ENCODE measurements at regions not wholly inside any gene's neighbourhood (a gene's known extent, or its start where the extent isn't known, plus 50 kb on each side); places are given as distances from the start of the nearest gene placed in this dataset.

DNA sequence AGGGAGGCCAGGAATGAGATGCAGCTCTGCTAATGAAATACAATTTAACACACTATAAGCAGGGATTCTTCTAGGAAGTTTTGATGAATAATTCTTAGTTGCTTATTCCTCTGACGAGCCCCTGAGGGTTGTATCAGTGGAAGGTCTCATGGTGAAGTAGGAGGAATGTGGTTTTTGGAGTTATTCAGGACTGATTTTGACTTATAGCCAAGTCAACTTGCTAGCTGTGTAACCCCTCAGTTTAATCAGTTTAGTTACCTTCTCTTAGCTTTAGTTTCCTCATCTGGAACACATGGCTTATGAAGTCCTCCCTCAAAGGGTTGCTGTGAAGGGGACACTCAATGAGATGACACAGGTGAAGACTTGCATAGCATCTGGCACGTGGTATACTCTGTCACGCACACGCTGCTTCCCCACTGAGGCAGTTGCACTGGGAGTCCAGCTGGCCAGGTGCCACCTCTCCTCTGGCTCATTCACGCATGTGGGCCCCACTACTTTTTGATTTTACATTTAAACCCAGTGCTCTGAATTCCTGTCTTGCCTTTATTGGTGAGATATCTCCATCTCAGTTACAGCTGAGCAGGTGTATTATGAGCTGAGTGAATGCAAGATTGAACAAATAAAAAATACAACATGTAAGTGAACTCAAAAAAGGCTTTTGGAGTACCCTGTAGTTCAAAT is 415.0 kb downstream of the ARHGEF28 start:
- FAIRE-seq (no peak), DNase-seq (no peak)
- Histone ChIP-seq H3K4me3 (ENCODE audit: low read depth in 1 of 3, low read length in 3 of 3) (no peak overlapping the region), H3K9me3 (ENCODE audit: control insufficient read depth in 2 of 2, insufficient read depth in 1 of 2, low read depth in 1 of 2, low read length in 1 of 2) (no peaks in the 10 kb centered on the region), H3K4me1 (ENCODE audit: control insufficient read depth in 3 of 3, insufficient read depth in 2 of 3, low read depth in 1 of 3, low read length in 2 of 3) (no peaks in the 10 kb centered on the region), H3K27ac (ENCODE audit: low read depth in 1 of 3, low read length in 2 of 3) (no peak overlapping the region), H3K27me3 (ENCODE audit: control insufficient read depth in 3 of 3, insufficient read depth in 3 of 3, low read length in 3 of 3) (no peaks in the 10 kb centered on the region), H3K36me3 (ENCODE audit: control insufficient read depth in 3 of 3, insufficient read depth in 2 of 3, low read depth in 1 of 3, low read length in 3 of 3) (no peaks in the 10 kb centered on the region)
- 58 to 73% (median 72%) methylated on average over 5 of the region's 5 CpGs for WGBS, 3 donors

DNA sequence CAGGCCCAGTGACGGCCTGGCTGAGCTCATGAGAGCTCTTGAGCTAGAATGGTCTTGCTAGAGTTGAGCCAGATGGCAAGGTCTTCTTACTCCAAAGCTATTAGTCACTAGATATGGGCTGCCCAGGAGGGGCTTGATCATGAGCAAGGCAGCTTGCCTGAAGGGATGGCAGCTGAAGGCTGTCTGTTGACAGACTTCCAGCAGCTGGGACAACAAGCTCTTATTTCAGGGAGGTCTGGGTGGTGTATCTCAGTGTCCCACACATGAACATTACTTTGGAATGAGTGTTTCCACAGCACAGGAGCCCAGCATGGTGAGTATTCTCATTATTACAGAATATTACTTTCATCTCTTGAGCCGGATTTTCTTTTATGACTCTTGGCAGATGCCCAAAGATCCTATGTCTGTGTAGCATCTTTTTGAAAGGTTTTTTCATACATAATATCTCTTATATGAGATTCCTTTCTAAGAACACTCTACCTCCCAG is 414.1 kb downstream of the ARHGEF28 start:
- Histone ChIP-seq H3K36me3 (ENCODE audit: control insufficient read depth in 3 of 3, insufficient read depth in 2 of 3, low read depth in 1 of 3, low read length in 3 of 3) (no peaks in the 10 kb centered on the region), H3K4me3 (ENCODE audit: low read depth in 1 of 3, low read length in 3 of 3) (no peak overlapping the region), H3K27ac (ENCODE audit: low read depth in 1 of 3, low read length in 2 of 3) (no peak overlapping the region), H3K27me3 (ENCODE audit: control insufficient read depth in 3 of 3, insufficient read depth in 3 of 3, low read length in 3 of 3) (no peaks in the 10 kb centered on the region), H3K9me3 (ENCODE audit: control insufficient read depth in 2 of 2, insufficient read depth in 1 of 2, low read depth in 1 of 2, low read length in 1 of 2) (no peaks in the 10 kb centered on the region), H3K4me1 (ENCODE audit: control insufficient read depth in 3 of 3, insufficient read depth in 2 of 3, low read depth in 1 of 3, low read length in 2 of 3) (peaks cover 0 to 5% (median 0%) of the 10 kb centered on the region in 3 donors)
- WGBS, 3 donors: 54 to 65% (median 58%) methylated on average over 2 of the region's 2 CpGs
- no peak for DNase-seq
- FAIRE-seq: no peak

DNA sequence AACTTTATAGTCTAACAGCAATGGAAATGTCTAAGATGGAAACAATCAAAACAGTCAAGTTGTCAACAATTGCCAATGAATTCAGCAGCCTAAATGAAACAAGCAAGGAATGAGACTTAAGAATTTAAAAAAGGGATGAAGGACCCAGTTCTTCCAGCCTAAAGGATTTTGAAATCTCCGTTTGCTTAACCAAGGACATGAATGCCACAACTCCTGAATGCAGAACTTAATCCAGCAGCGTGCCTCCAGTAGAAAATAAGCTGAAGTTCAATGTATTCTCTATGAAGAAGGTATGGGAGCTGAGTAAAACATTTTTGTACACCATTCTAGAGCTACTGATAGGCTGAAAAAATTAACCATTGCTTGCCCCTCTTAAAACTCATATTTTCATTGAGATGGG is 411.3 kb downstream of the ARHGEF28 start:
- no peaks in the 10 kb centered on the region for H3K36me3 ChIP-seq (ENCODE audit: control insufficient read depth in 3 of 3, insufficient read depth in 2 of 3, low read depth in 1 of 3, low read length in 3 of 3)
- DNase-seq (no peak), FAIRE-seq (no peak)
- H3K4me1 ChIP-seq (ENCODE audit: control insufficient read depth in 3 of 3, insufficient read depth in 2 of 3, low read depth in 1 of 3, low read length in 2 of 3): peaks cover 0 to 5% (median 0%) of the 10 kb centered on the region in 3 donors
- 66 to 97% (median 89%) methylated on average over 2 of the region's 2 CpGs for WGBS, 3 donors
- no peaks in the 10 kb centered on the region for H3K9me3 ChIP-seq (ENCODE audit: control insufficient read depth in 2 of 2, insufficient read depth in 1 of 2, low read depth in 1 of 2, low read length in 1 of 2)
- H3K27me3 ChIP-seq (ENCODE audit: control insufficient read depth in 3 of 3, insufficient read depth in 3 of 3, low read length in 3 of 3): no peaks in the 10 kb centered on the region
- H3K27ac ChIP-seq (ENCODE audit: low read depth in 1 of 3, low read length in 2 of 3): no peak overlapping the region
- no peak overlapping the region for H3K4me3 ChIP-seq (ENCODE audit: low read depth in 1 of 3, low read length in 3 of 3)

- H3K27ac ChIP-seq (ENCODE audit: low read depth in 1 of 3, low read length in 2 of 3): no peak overlapping the region
- no peaks in the 10 kb centered on the region for H3K36me3 ChIP-seq (ENCODE audit: control insufficient read depth in 3 of 3, insufficient read depth in 2 of 3, low read depth in 1 of 3, low read length in 3 of 3)
- no peak overlapping the region for H3K4me3 ChIP-seq (ENCODE audit: low read depth in 1 of 3, low read length in 3 of 3)
- H3K9me3 ChIP-seq (ENCODE audit: control insufficient read depth in 2 of 2, insufficient read depth in 1 of 2, low read depth in 1 of 2, low read length in 1 of 2): no peaks in the 10 kb centered on the region
- WGBS, 3 donors: 24 to 27% (median 26%) methylated on average over 6 of the region's 6 CpGs
- peaks cover 0 to 5% (median 0%) of the 10 kb centered on the region in 3 donors for H3K4me1 ChIP-seq (ENCODE audit: control insufficient read depth in 3 of 3, insufficient read depth in 2 of 3, low read depth in 1 of 3, low read length in 2 of 3)
- DNase-seq (peak; percentile 56 to 64), FAIRE-seq (no peak)
- H3K27me3 ChIP-seq (ENCODE audit: control insufficient read depth in 3 of 3, insufficient read depth in 3 of 3, low read length in 3 of 3): no peaks in the 10 kb centered on the region
These were observed 409.5 kb downstream of the ARHGEF28 start for GRCh38 chr5:74035521-74035937.

DNA sequence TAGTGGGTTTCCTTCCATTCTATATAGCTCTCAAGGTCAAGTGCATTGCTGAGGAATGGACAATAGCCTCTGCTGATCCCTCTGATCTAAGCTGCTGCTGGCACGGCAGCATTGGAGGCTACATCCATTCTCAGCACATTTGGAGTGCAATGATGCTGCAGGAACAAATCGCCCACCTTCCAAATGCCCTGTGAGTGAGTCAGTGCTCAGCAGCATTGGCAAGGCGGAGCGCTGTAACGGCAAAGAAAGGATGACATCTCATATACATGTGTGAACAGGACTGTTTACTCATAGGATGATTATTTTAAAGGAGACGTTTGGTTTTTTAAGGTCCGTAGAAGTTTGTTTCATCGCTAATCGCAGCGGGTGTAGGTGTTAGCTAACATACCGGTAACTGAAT is 408.7 kb downstream of the ARHGEF28 start:
- H3K4me1 ChIP-seq (ENCODE audit: control insufficient read depth in 3 of 3, insufficient read depth in 2 of 3, low read depth in 1 of 3, low read length in 2 of 3): peaks cover 0 to 5% (median 0%) of the 10 kb centered on the region in 3 donors
- no peaks in the 10 kb centered on the region for H3K36me3 ChIP-seq (ENCODE audit: control insufficient read depth in 3 of 3, insufficient read depth in 2 of 3, low read depth in 1 of 3, low read length in 3 of 3)
- 87 to 88% (median 87%) methylated on average over 11 of the region's 11 CpGs for WGBS, 3 donors
- H3K27me3 ChIP-seq (ENCODE audit: control insufficient read depth in 3 of 3, insufficient read depth in 3 of 3, low read length in 3 of 3): no peaks in the 10 kb centered on the region
- H3K9me3 ChIP-seq (ENCODE audit: control insufficient read depth in 2 of 2, insufficient read depth in 1 of 2, low read depth in 1 of 2, low read length in 1 of 2): no peaks in the 10 kb centered on the region
- H3K27ac ChIP-seq (ENCODE audit: low read depth in 1 of 3, low read length in 2 of 3): no peak overlapping the region
- DNase-seq: no peak
- H3K4me3 ChIP-seq (ENCODE audit: low read depth in 1 of 3, low read length in 3 of 3): no peak overlapping the region
- no peak for FAIRE-seq

GRCh38 chr5:74032617-74033016 is 406.6 kb downstream of the ARHGEF28 start:
- Histone ChIP-seq H3K27ac (ENCODE audit: low read depth in 1 of 3, low read length in 2 of 3) (no peak overlapping the region), H3K27me3 (ENCODE audit: control insufficient read depth in 3 of 3, insufficient read depth in 3 of 3, low read length in 3 of 3) (no peaks in the 10 kb centered on the region), H3K4me3 (ENCODE audit: low read depth in 1 of 3, low read length in 3 of 3) (no peak overlapping the region), H3K4me1 (ENCODE audit: control insufficient read depth in 3 of 3, insufficient read depth in 2 of 3, low read depth in 1 of 3, low read length in 2 of 3) (peaks cover 0 to 5% (median 0%) of the 10 kb centered on the region in 3 donors), H3K9me3 (ENCODE audit: control insufficient read depth in 2 of 2, insufficient read depth in 1 of 2, low read depth in 1 of 2, low read length in 1 of 2) (no peaks in the 10 kb centered on the region), H3K36me3 (ENCODE audit: control insufficient read depth in 3 of 3, insufficient read depth in 2 of 3, low read depth in 1 of 3, low read length in 3 of 3) (no peaks in the 10 kb centered on the region)
- DNase-seq (no peak), FAIRE-seq (no peak)
- WGBS, 3 donors: 68 to 93% (median 87%) methylated on average over 1 of the region's 1 CpG

DNA sequence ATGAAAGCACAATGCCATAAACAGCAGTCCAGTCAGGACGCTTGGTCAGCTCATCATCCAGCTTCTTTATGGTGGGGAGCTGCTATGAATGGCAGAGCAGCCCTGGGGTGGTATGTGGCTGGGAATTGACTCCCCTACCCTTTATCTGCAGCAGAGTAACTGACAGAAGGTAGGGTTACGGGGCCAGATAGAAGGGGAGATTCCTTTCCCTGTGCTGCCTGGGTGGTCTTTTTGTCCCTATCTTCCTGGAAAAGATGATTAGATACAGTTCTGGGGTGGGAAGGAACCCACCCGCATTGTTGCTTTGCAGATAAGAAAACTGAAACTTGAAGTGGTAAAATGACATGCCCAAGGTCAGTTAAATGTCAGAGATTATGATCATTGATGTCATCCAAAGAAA is 405.5 kb downstream of the ARHGEF28 start:
- H3K27ac ChIP-seq (ENCODE audit: low read depth in 1 of 3, low read length in 2 of 3): no peak overlapping the region
- no peak overlapping the region for H3K4me3 ChIP-seq (ENCODE audit: low read depth in 1 of 3, low read length in 3 of 3)
- FAIRE-seq: no peak

DNA sequence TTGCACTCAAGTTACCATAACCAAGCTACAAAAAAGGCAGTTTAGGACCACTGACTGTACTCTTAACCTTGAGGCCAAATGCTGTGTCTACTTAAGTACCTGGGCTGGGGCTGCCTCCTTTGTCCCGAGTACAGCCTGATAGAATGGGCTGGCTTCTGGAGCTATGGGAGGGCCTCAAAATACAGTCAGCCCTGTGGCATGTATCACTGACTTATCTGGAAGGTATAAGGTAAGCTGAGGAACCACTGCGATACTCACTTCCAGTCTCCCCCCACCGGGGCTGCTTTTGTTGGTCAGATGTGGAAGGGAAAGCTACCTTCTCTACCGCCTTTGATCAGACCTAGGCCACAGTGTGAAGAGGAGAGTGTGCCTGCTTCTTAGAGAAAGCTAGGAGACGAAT is 404.8 kb downstream of the ARHGEF28 start:
- Histone ChIP-seq H3K27ac (ENCODE audit: low read depth in 1 of 3, low read length in 2 of 3) (no peak overlapping the region), H3K27me3 (ENCODE audit: control insufficient read depth in 3 of 3, insufficient read depth in 3 of 3, low read length in 3 of 3) (no peaks in the 10 kb centered on the region), H3K36me3 (ENCODE audit: control insufficient read depth in 3 of 3, insufficient read depth in 2 of 3, low read depth in 1 of 3, low read length in 3 of 3) (no peaks in the 10 kb centered on the region), H3K4me1 (ENCODE audit: control insufficient read depth in 3 of 3, insufficient read depth in 2 of 3, low read depth in 1 of 3, low read length in 2 of 3) (peaks cover 0 to 5% (median 0%) of the 10 kb centered on the region in 3 donors), H3K9me3 (ENCODE audit: control insufficient read depth in 2 of 2, insufficient read depth in 1 of 2, low read depth in 1 of 2, low read length in 1 of 2) (no peaks in the 10 kb centered on the region), H3K4me3 (ENCODE audit: low read depth in 1 of 3, low read length in 3 of 3) (no peak overlapping the region)
- DNase-seq (no peak), FAIRE-seq (no peak)
- 88 to 96% (median 90%) methylated on average over 5 of the region's 5 CpGs for WGBS, 3 donors

More for the DNA sequence above, 405.5 kb downstream of the ARHGEF28 start:
- H3K27me3 ChIP-seq (ENCODE audit: control insufficient read depth in 3 of 3, insufficient read depth in 3 of 3, low read length in 3 of 3): no peaks in the 10 kb centered on the region
- no peak for DNase-seq
- 75 to 85% (median 81%) methylated on average over 3 of the region's 3 CpGs for WGBS, 3 donors
- peaks cover 0 to 5% (median 0%) of the 10 kb centered on the region in 3 donors for H3K4me1 ChIP-seq (ENCODE audit: control insufficient read depth in 3 of 3, insufficient read depth in 2 of 3, low read depth in 1 of 3, low read length in 2 of 3)
- no peaks in the 10 kb centered on the region for H3K9me3 ChIP-seq (ENCODE audit: control insufficient read depth in 2 of 2, insufficient read depth in 1 of 2, low read depth in 1 of 2, low read length in 1 of 2)
- H3K36me3 ChIP-seq (ENCODE audit: control insufficient read depth in 3 of 3, insufficient read depth in 2 of 3, low read depth in 1 of 3, low read length in 3 of 3): no peaks in the 10 kb centered on the region

- no peak overlapping the region for H3K4me3 ChIP-seq (ENCODE audit: low read depth in 1 of 3, low read length in 3 of 3)
- no peaks in the 10 kb centered on the region for H3K27me3 ChIP-seq (ENCODE audit: control insufficient read depth in 3 of 3, insufficient read depth in 3 of 3, low read length in 3 of 3)
- 90 to 92% (median 92%) methylated on average over 4 of the region's 4 CpGs for WGBS, 3 donors
- FAIRE-seq (no peak), DNase-seq (no peak)
- H3K27ac ChIP-seq (ENCODE audit: low read depth in 1 of 3, low read length in 2 of 3): no peak overlapping the region
- peaks cover 0 to under 1% (median 0%) of the 10 kb centered on the region in 3 donors for H3K4me1 ChIP-seq (ENCODE audit: control insufficient read depth in 3 of 3, insufficient read depth in 2 of 3, low read depth in 1 of 3, low read length in 2 of 3)
- no peaks in the 10 kb centered on the region for H3K9me3 ChIP-seq (ENCODE audit: control insufficient read depth in 2 of 2, insufficient read depth in 1 of 2, low read depth in 1 of 2, low read length in 1 of 2)
- H3K36me3 ChIP-seq (ENCODE audit: control insufficient read depth in 3 of 3, insufficient read depth in 2 of 3, low read depth in 1 of 3, low read length in 3 of 3): no peaks in the 10 kb centered on the region
These were observed 404.4 kb downstream of the ARHGEF28 start for GRCh38 chr5:74030371-74030770.

Measured in small intestine (tissue), 7 donors.